Neutrophil (primary cell): ENCODE measurements at regions not wholly inside any gene's neighbourhood (a gene's known extent, or its start where the extent isn't known, plus 50 kb on each side); places are given as distances from the start of the nearest gene placed in this dataset.

ENCODE experiments used
- H3K27ac ChIP-seq: fragments of 200-600 bp; sonication (generic); 2 replicates; pipeline ENCODE4 v1.5.1; 2016; ENCODE audit warnings: mild to moderate bottlenecking, moderate library complexity
- H3K27me3 ChIP-seq: fragments of 200-600 bp; sonication (generic); 2 replicates; pipeline ENCODE4 v1.6.0; 2016; ENCODE audit warnings: mild to moderate bottlenecking
- H3K36me3 ChIP-seq: fragments of 200-600 bp; sonication (generic); 2 replicates; pipeline ENCODE4 v1.5.1; 2017
- H3K4me1 ChIP-seq, 2 experiments: fragments of 200-600 bp in 1 of 2; sonication (generic) in 1 of 2; 1 replicate in 1 of 2; 2 replicates in 1 of 2; pipeline versions ENCODE4 v1.5.1 to v1.6.1; 2013 to 2016; ENCODE audit warnings: low read depth in 1 of 2, low read length in 1 of 2, mild to moderate bottlenecking in 1 of 2, moderate library complexity in 1 of 2; ENCODE audit not compliant: control insufficient read depth in 1 of 2, insufficient read depth in 1 of 2
- H3K4me3 ChIP-seq, 2 experiments: fragments of 200-600 bp in 1 of 2; sonication (generic) in 1 of 2; 1 replicate in 1 of 2; 2 replicates in 1 of 2; pipeline ENCODE4 v1.5.1; 2013 to 2016; ENCODE audit warnings: low read depth in 1 of 2, low read length in 1 of 2, mild to moderate bottlenecking in 1 of 2, moderate library complexity in 1 of 2
- H3K9me3 ChIP-seq: fragments of 200-600 bp; sonication (generic); 2 replicates; pipeline ENCODE4 v1.5.1; 2016
- CTCF ChIP-seq: fragments of 200-600 bp; sonication (generic); IDR thresholded peaks from 2 replicates; pipeline ENCODE4 v1.5.1; 2016; ENCODE audit warnings: antibody characterized with exemption

- Histone ChIP-seq H3K27me3 (no peaks in the 10 kb centered on the region), H3K9me3 (no peaks in the 10 kb centered on the region), H3K4me1 (no peaks in the 10 kb centered on the region), H3K4me3 (no peak overlapping the region), H3K27ac (no peak overlapping the region), H3K36me3 (no peaks in the 10 kb centered on the region)
- TF ChIP-seq CTCF: no peak
These were observed 634.8 kb downstream of the KCNT2 start for GRCh38 chr1:195973311-195973904.

- Histone ChIP-seq H3K36me3 (no peaks in the 10 kb centered on the region), H3K9me3 (no peaks in the 10 kb centered on the region), H3K27me3 (no peaks in the 10 kb centered on the region), H3K4me3 (no peak overlapping the region), H3K4me1 (no peaks in the 10 kb centered on the region), H3K27ac (no peak overlapping the region)
- TF ChIP-seq CTCF: no peak
These were observed 636.7 kb downstream of the KCNT2 start for GRCh38 chr1:195971589-195971988.

DNA sequence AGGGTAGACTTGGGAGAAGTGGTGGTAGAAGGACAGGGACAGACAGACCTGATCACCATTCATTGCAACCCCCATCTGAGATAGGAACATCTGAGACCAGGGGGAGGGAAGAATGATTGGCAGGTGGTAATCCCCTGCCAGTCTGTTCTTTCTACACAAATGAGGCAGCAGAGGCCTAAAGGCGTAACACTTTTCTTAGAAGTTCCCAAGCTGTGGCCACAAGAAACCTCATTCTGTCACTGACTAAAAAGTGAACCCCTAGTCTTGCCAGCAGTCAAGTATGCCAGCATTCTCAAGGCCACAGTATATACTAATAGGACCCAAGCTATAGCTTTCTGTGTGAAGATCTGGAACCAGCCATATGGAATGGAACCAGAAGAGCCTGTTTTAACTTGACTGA lies 638.0 kb downstream of the KCNT2 start:
- H3K4me3 ChIP-seq: no peak overlapping the region
- H3K9me3 ChIP-seq: no peaks in the 10 kb centered on the region
- no peak for TF ChIP-seq CTCF
- no peak overlapping the region for H3K27ac ChIP-seq
- no peaks in the 10 kb centered on the region for H3K4me1 ChIP-seq
- no peaks in the 10 kb centered on the region for H3K27me3 ChIP-seq
- no peaks in the 10 kb centered on the region for H3K36me3 ChIP-seq

GRCh38 chr1:195965475-195965874 lies 642.8 kb downstream of the KCNT2 start:
- no peaks in the 10 kb centered on the region for H3K36me3 ChIP-seq
- no peak overlapping the region for H3K27ac ChIP-seq
- H3K4me3 ChIP-seq: no peak overlapping the region
- no peaks in the 10 kb centered on the region for H3K27me3 ChIP-seq
- no peaks in the 10 kb centered on the region for H3K4me1 ChIP-seq
- H3K9me3 ChIP-seq: no peaks in the 10 kb centered on the region
- TF ChIP-seq CTCF: no peak

GRCh38 chr1:195965036-195965435 lies 643.2 kb downstream of the KCNT2 start:
- Histone ChIP-seq H3K4me3 (no peak overlapping the region), H3K4me1 (no peaks in the 10 kb centered on the region), H3K27ac (no peak overlapping the region), H3K9me3 (no peaks in the 10 kb centered on the region), H3K27me3 (no peaks in the 10 kb centered on the region), H3K36me3 (no peaks in the 10 kb centered on the region)
- TF ChIP-seq CTCF: no peak

DNA sequence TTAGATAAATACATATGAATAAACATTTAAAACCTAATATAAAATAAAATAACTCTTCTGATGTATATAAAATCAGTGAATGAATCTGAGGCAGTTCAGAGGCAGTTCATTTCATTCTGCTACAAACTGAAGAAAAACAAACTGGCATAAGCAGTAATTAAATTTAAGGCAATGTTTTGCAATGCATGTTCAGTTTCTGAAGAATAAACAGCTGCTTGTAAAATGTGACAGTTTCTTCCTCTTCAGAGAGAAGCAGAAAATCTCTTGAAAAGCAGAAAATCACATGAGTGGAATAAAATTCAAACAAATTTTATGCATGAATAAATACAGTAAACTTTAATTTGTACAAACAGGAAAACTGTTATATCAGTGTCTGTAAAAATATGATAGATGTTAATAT lies 643.7 kb downstream of the KCNT2 start:
- Histone ChIP-seq H3K36me3 (no peaks in the 10 kb centered on the region), H3K4me3 (no peak overlapping the region), H3K9me3 (no peaks in the 10 kb centered on the region), H3K27ac (no peak overlapping the region), H3K27me3 (no peaks in the 10 kb centered on the region), H3K4me1 (no peaks in the 10 kb centered on the region)
- TF ChIP-seq CTCF: no peak
